A549 (cell line): ENCODE measurements at regions not wholly inside any gene's neighbourhood (a gene's known extent, or its start where the extent isn't known, plus 50 kb on each side); places are given as distances from the start of the nearest gene placed in this dataset.

ENCODE experiments used
- ATAC-seq, 2 experiments: fragments of 200-7000 bp in 1 of 2; fragments of >200 bp in 1 of 2; cut with Nextera tagmentation in 1 of 2; cut with Tn5 transposase in 1 of 2; 3 replicates each; pipeline versions ENCODE4 v1.8.0 to v1.9.1; 2018 to 2020; ENCODE audit warnings: mild to moderate bottlenecking in 1 of 2, moderate library complexity in 1 of 2
- CTCF ChIA-PET: fragments of 300-600 bp; sonication (Branson Sonifier 250); formaldehyde crosslinking; extraction: SDS; loops from one replicate; lab custom pipeline; 2021; ENCODE audit warnings: antibody characterized with exemption, inconsistent platforms; lab: Yijun Ruan, JAX
- POLR2A ChIA-PET: fragments of 350-600 bp; formaldehyde crosslinking; extraction: SDS; loops from one replicate; lab custom pipeline; 2021; ENCODE audit warnings: antibody characterized with exemption, inconsistent platforms; lab: Yijun Ruan, JAX
- DNase-seq, 2 experiments: peaks; one replicate each; pipeline versions ENCODE4 v3.0.0 to v3.0.0-alpha.2; 2011 to 2016; ENCODE audit warnings: low read depth in 1 of 2, low spot score in 1 of 2
- FAIRE-seq: peaks from 2 replicates; lab custom pipeline; 2011; peaks lifted over from hg19 to GRCh38; lab: Jason Lieb, UNC
- H3K27ac ChIP-seq, 2 experiments: fragments of >200 bp; sonication (Bioruptor Twin); formaldehyde crosslinking; 3 replicates each; pipeline ENCODE4 v1.5.1; 2016 to 2017
- H3K4me1 ChIP-seq: fragments of >200 bp; sonication (Bioruptor Twin); formaldehyde crosslinking; 3 replicates; pipeline ENCODE4 v1.6.1; 2016
- H3K4me2 ChIP-seq: fragments of >200 bp; sonication (Bioruptor Twin); formaldehyde crosslinking; 3 replicates; pipeline ENCODE4 v1.6.1; 2016
- H3K4me3 ChIP-seq: fragments of >200 bp; sonication (Bioruptor Twin); formaldehyde crosslinking; 3 replicates; pipeline ENCODE4 v1.5.1; 2016
- H3K9me3 ChIP-seq: fragments of >200 bp; sonication (Bioruptor Twin); formaldehyde crosslinking; 3 replicates; pipeline ENCODE4 v1.6.1; 2016
- BCL3 ChIP-seq: fragments of >200 bp; sonication (Bioruptor Twin); formaldehyde crosslinking; IDR thresholded peaks from 3 replicates; pipeline ENCODE4 v1.6.1; 2016
- CBX2 ChIP-seq: fragments of 200-600 bp; sonication (generic); IDR thresholded peaks from 2 replicates; pipeline ENCODE4 v1.6.1; 2016; ENCODE audit warnings: low read depth, mild to moderate bottlenecking, borderline replicate concordance
- CBX8 ChIP-seq: fragments of 200-600 bp; sonication (generic); IDR thresholded peaks from 2 replicates; pipeline ENCODE4 v1.6.1; 2016
- CEBPB ChIP-seq, 2 experiments: fragments of >200 bp in 1 of 2; sonication (Bioruptor Twin) in 1 of 2; formaldehyde crosslinking in 1 of 2; IDR thresholded peaks; 2 replicates each; pipeline ENCODE4 v1.6.1; 2012 to 2016
- CHD2 ChIP-seq: fragments of 150-350 bp; IDR thresholded peaks from 2 replicates; pipeline ENCODE4 v1.6.1; 2014; ENCODE audit warnings: low read length; ENCODE audit not compliant: partially characterized antibody
- CTCF ChIP-seq: fragments of >200 bp; sonication (Bioruptor Twin); formaldehyde crosslinking; IDR thresholded peaks from 3 replicates; pipeline ENCODE4 v1.5.1; 2016
- E2F6 ChIP-seq: IDR thresholded peaks from 2 replicates; pipeline ENCODE4 v1.6.1; 2012; ENCODE audit warnings: low read depth, borderline replicate concordance
- EHF ChIP-seq: fragments of 250-450 bp; sonication (Bioruptor Pico); IDR thresholded peaks from 2 replicates; pipeline ENCODE4 v1.5.0; 2020; ENCODE audit warnings: mild to moderate bottlenecking
- EHMT2 ChIP-seq: fragments of 200-600 bp; sonication (generic); IDR thresholded peaks from 2 replicates; pipeline ENCODE4 v1.6.1; 2016; ENCODE audit warnings: antibody characterized with exemption, low read depth, mild to moderate bottlenecking, moderate library complexity
- EP300 ChIP-seq, 2 experiments: fragments of >200 bp; sonication (Bioruptor Twin); formaldehyde crosslinking; IDR thresholded peaks; 2 replicates in 1 of 2; 3 replicates in 1 of 2; pipeline ENCODE4 v1.6.1; 2016 to 2017
- ESRRA ChIP-seq: fragments of 150-350 bp; IDR thresholded peaks from 2 replicates; pipeline ENCODE4 v1.6.1; 2014; ENCODE audit warnings: mild to moderate bottlenecking, low read length, borderline replicate concordance
- FOSL2 ChIP-seq, 2 experiments: fragments of 450-650 bp in 1 of 2; fragments of >200 bp in 1 of 2; sonication (Bioruptor Twin) in 1 of 2; formaldehyde crosslinking; IDR thresholded peaks; 2 replicates each; pipeline versions ENCODE4 v1.5.0 to v1.6.1; 2016 to 2020; ENCODE audit warnings: mild to moderate bottlenecking in 1 of 2, moderate library complexity in 1 of 2
- GATA3 ChIP-seq: IDR thresholded peaks from 2 replicates; pipeline ENCODE4 v1.6.1; 2012; ENCODE audit warnings: borderline replicate concordance
- HMGXB4 ChIP-seq: fragments of 250-450 bp; sonication (Bioruptor Pico); IDR thresholded peaks from 2 replicates; pipeline ENCODE4 v1.5.0; 2021; ENCODE audit warnings: mild to moderate bottlenecking, moderate library complexity, borderline replicate concordance
- HOXB13 ChIP-seq: fragments of 250-450 bp; sonication (Bioruptor Pico); IDR thresholded peaks from 2 replicates; pipeline ENCODE4 v1.5.0; 2020; ENCODE audit warnings: low read depth, mild to moderate bottlenecking, moderate library complexity
- JUN ChIP-seq, 2 experiments: fragments of >200 bp; sonication (Bioruptor Twin); formaldehyde crosslinking; IDR thresholded peaks; 2 replicates in 1 of 2; 3 replicates in 1 of 2; pipeline ENCODE4 v1.6.1; 2016 to 2017
- JUNB ChIP-seq: fragments of >200 bp; sonication (Bioruptor Twin); formaldehyde crosslinking; IDR thresholded peaks from 2 replicates; pipeline ENCODE4 v1.6.1; 2016
- MAFK ChIP-seq: fragments of 450-650 bp; IDR thresholded peaks from 2 replicates; pipeline ENCODE4 v1.6.1; 2014; ENCODE audit not compliant: partially characterized antibody
- MAX ChIP-seq: IDR thresholded peaks from 2 replicates; pipeline ENCODE4 v1.6.1; 2012
- MYC ChIP-seq: IDR thresholded peaks from 2 replicates; pipeline ENCODE4 v1.6.1; 2012; ENCODE audit warnings: mild to moderate bottlenecking, inconsistent platforms, low read length, improper control_type of control experiment, borderline replicate concordance
- NFE2L2 ChIP-seq: fragments of 150-350 bp; conservative IDR thresholded peaks from 2 replicates; pipeline ENCODE4 v1.6.1; 2014; ENCODE audit warnings: low read length
- NR3C1 ChIP-seq: fragments of >200 bp; sonication (Bioruptor Twin); formaldehyde crosslinking; IDR thresholded peaks from 3 replicates; pipeline ENCODE4 v1.6.1; 2017
- RFX5 ChIP-seq: fragments of 450-650 bp; IDR thresholded peaks from 2 replicates; pipeline ENCODE4 v1.7.1; 2014; ENCODE audit warnings: antibody characterized with exemption, mild to moderate bottlenecking, moderate library complexity
- ZFP36 ChIP-seq: fragments of 450-650 bp; IDR thresholded peaks from 2 replicates; pipeline ENCODE4 v1.6.1; 2014; ENCODE audit warnings: borderline replicate concordance; ENCODE audit not compliant: partially characterized antibody
- WGBS: methylation state at CpG from one replicate; pipeline ENCODE4 v1.1.6; 2017; ENCODE audit errors: missing lambda C conversion rate; 5-methylcytosine and 5-hydroxymethylcytosine counted together

- TF ChIP-seq EP300 (IDR thresholded peaks at IDR 0.05), result no peak
- TF ChIP-seq MAFK, result no peak
- no peak for TF ChIP-seq HOXB13 (CRISPR knock-in tag)
- no peak for TF ChIP-seq NFE2L2
- TF ChIP-seq ESRRA, result no peak
Observed at GRCh38 chr10:36283827-36284226, 641.7 kb upstream of the FZD8 start (continued).

- Histone ChIP-seq H3K4me2 (peak overlapping the region; percentile 72), H3K27ac (peak overlapping the region; percentile 83 to 89), H3K4me1 (peaks cover 30% of the 10 kb centered on the region), H3K4me3 (no peak overlapping the region), H3K9me3 (peaks cover 28% of the 10 kb centered on the region)
- DNase-seq (peak; percentile 10 to 87), ATAC-seq (peak; percentile 49 to 78; a peak in 5 of 6 replicates), FAIRE-seq (peak; percentile 79)
- TF ChIP-seq EHMT2, result no peak
- TF ChIP-seq FOSL2 (IDR thresholded peaks at IDR 0.05), result no peak
- TF ChIP-seq FOSL2 (CRISPR knock-in tag; IDR thresholded peaks at IDR 0.05), result peak; percentile 34; the same call in 1 of the 2 replicates
- no peak for TF ChIP-seq RFX5
- TF ChIP-seq NR3C1, result no peak
- peak; percentile 27; the same call in 1 of the 2 replicates for TF ChIP-seq E2F6
- TF ChIP-seq CBX2, result no peak
- no peak for TF ChIP-seq MYC
- TF ChIP-seq CHD2, result no peak
- TF ChIP-seq EHF (CRISPR knock-in tag), result no peak
- peak; percentile 79 to 87; a peak in 4 of 5 replicates for TF ChIP-seq EP300 (IDR thresholded peaks at IDR 0.05)
- TF ChIP-seq GATA3, result peak; percentile 96
- TF ChIP-seq CEBPB (IDR thresholded peaks at IDR 0.05), result peak; percentile 25 to 43; a peak in 2 of 4 replicates
- no peak for TF ChIP-seq ZFP36
- no peak for TF ChIP-seq MAFK
- no peak for TF ChIP-seq HMGXB4 (CRISPR knock-in tag)
- no peak for TF ChIP-seq CBX8
- no peak for TF ChIP-seq CTCF
- peak in 1 of 2 experiments; percentile 61; a peak in 1 of 5 replicates for TF ChIP-seq JUN (IDR thresholded peaks at IDR 0.05)
- peak; percentile 48 for TF ChIP-seq JUNB
- TF ChIP-seq BCL3, result 0 out of 3 replicates have a peak, but pooled peaks have one; percentile 16
- peak; percentile 63 for TF ChIP-seq MAX
- 5% methylated on average over 3 of the region's 3 CpGs for WGBS
- ChIA-PET POLR2A (interaction anchor here (1.1 to 1.5 kb wide), 2 partner anchors 390 to 444 kb away, joined by 3 read pairs; no protein-coding TSS in a partner anchor), CTCF (interaction anchor here (1.6 kb wide), 1 partner anchor 24 kb away, joined by 4 read pairs; no protein-coding TSS in a partner anchor)
Observed at GRCh38 chr10:36281831-36282331, 639.8 kb upstream of the FZD8 start.
